SK-N-MC (cell line): ENCODE measurements at regions not wholly inside any gene's neighbourhood (a gene's known extent, or its start where the extent isn't known, plus 50 kb on each side); places are given as distances from the start of the nearest gene placed in this dataset.

ENCODE experiments used
- DNase-seq: peaks from one replicate; pipeline ENCODE4 v3.0.0-alpha.2; 2011; ENCODE audit warnings: low read depth, low spot score
- H3K27ac ChIP-seq: fragments of 200-600 bp; sonication (generic); 2 replicates; pipeline ENCODE4 v1.5.1; 2016; ENCODE audit warnings: mixed run types
- H3K36me3 ChIP-seq: fragments of 200-600 bp; sonication (generic); 2 replicates; pipeline ENCODE4 v1.6.1; 2017; ENCODE audit warnings: antibody characterized with exemption, low read length, mixed read lengths; ENCODE audit not compliant: insufficient read depth
- H3K4me3 ChIP-seq: fragments of 200-600 bp; sonication (generic); 2 replicates; pipeline ENCODE4 v1.5.1; 2016
- H3K9ac ChIP-seq: fragments of 200-600 bp; sonication (generic); 2 replicates; pipeline ENCODE4 v1.8.0; 2017; ENCODE audit warnings: mixed run types, mixed read lengths; ENCODE audit not compliant: insufficient read length
- H3K9me3 ChIP-seq: fragments of 200-600 bp; sonication (generic); 2 replicates; pipeline ENCODE4 v1.6.1; 2017; ENCODE audit warnings: low read depth, mild to moderate bottlenecking, antibody characterized with exemption, low read length, moderate library complexity, mixed read lengths
- EZH2 ChIP-seq: fragments of 200-600 bp; sonication (generic); IDR thresholded peaks from one replicate; pipeline ENCODE4 v1.6.1; 2017; ENCODE audit warnings: antibody characterized with exemption
- FOXP2 ChIP-seq: optimal IDR thresholded peaks from 2 replicates; pipeline ENCODE3; 2011; ENCODE audit warnings: mild to moderate bottlenecking, moderate library complexity; ENCODE audit not compliant: insufficient read depth; ENCODE audit errors: extremely low read length, control extremely low read depth
- POLR2AphosphoS5 ChIP-seq: IDR thresholded peaks from 2 replicates; pipeline ENCODE4 v1.6.1; 2012; ENCODE audit warnings: mild to moderate bottlenecking, low read depth, low read length, borderline replicate concordance

- DNase-seq = no peak
- Histone ChIP-seq H3K27ac (no peak overlapping the region), H3K9me3 (no peaks in the 10 kb centered on the region), H3K36me3 (no peaks in the 10 kb centered on the region), H3K9ac (no peak overlapping the region), H3K4me3 (no peak overlapping the region)
- TF ChIP-seq POLR2AphosphoS5 = no peak
- TF ChIP-seq EZH2 = no peak
- TF ChIP-seq FOXP2 = no peak
These were observed 317.9 kb downstream of the ZNF516 start for GRCh38 chr18:76177160-76177559.

- Histone ChIP-seq H3K4me3 (no peak overlapping the region), H3K36me3 (no peaks in the 10 kb centered on the region), H3K27ac (no peak overlapping the region), H3K9ac (no peak overlapping the region), H3K9me3 (no peaks in the 10 kb centered on the region)
- TF ChIP-seq FOXP2 (no peak), POLR2AphosphoS5 (no peak)
- DNase-seq = no peak
These were observed 320.6 kb downstream of the ZNF516 start for GRCh38 chr18:76174451-76174850.

- no peak overlapping the region for H3K4me3 ChIP-seq
- H3K36me3 ChIP-seq = no peaks in the 10 kb centered on the region
- no peak overlapping the region for H3K27ac ChIP-seq
- no peaks in the 10 kb centered on the region for H3K9me3 ChIP-seq
- DNase-seq = no peak
- H3K9ac ChIP-seq = no peak overlapping the region
- TF ChIP-seq EZH2 (no peak), FOXP2 (no peak), POLR2AphosphoS5 (no peak)
These were observed 325.3 kb downstream of the ZNF516 start for GRCh38 chr18:76169733-76170132.

GRCh38 chr18:76167845-76168621, 327.0 kb downstream of the ZNF516 start:
- Histone ChIP-seq H3K36me3 (no peaks in the 10 kb centered on the region), H3K9ac (no peak overlapping the region), H3K4me3 (no peak overlapping the region), H3K9me3 (no peaks in the 10 kb centered on the region), H3K27ac (no peak overlapping the region)
- no peak for TF ChIP-seq POLR2AphosphoS5
- no peak for TF ChIP-seq EZH2
- no peak for TF ChIP-seq FOXP2
- no peak for DNase-seq

GRCh38 chr18:76167410-76167809, 327.6 kb downstream of the ZNF516 start:
- Histone ChIP-seq H3K27ac (no peak overlapping the region), H3K36me3 (no peaks in the 10 kb centered on the region), H3K4me3 (no peak overlapping the region), H3K9me3 (no peaks in the 10 kb centered on the region), H3K9ac (no peak overlapping the region)
- no peak for DNase-seq
- TF ChIP-seq EZH2 = no peak
- no peak for TF ChIP-seq POLR2AphosphoS5
- TF ChIP-seq FOXP2 = no peak

- TF ChIP-seq FOXP2 = no peak
- no peak for TF ChIP-seq POLR2AphosphoS5
- no peak for TF ChIP-seq EZH2
- Histone ChIP-seq H3K9ac (no peak overlapping the region), H3K4me3 (no peak overlapping the region)
These were observed 332.2 kb downstream of the ZNF516 start for GRCh38 chr18:76162886-76163285.

GRCh38 chr18:76161983-76162382, 333.1 kb downstream of the ZNF516 start:
- DNase-seq = no peak
- H3K4me3 ChIP-seq = no peak overlapping the region
- TF ChIP-seq POLR2AphosphoS5 (no peak), FOXP2 (no peak), EZH2 (no peak)
- no peak overlapping the region for H3K9ac ChIP-seq
- H3K36me3 ChIP-seq = no peaks in the 10 kb centered on the region
- no peaks in the 10 kb centered on the region for H3K9me3 ChIP-seq
- H3K27ac ChIP-seq = no peak overlapping the region

More at GRCh38 chr18:76162886-76163285, 332.2 kb downstream of the ZNF516 start:
- Histone ChIP-seq H3K36me3 (no peaks in the 10 kb centered on the region), H3K27ac (no peak overlapping the region), H3K9me3 (no peaks in the 10 kb centered on the region)
- no peak for DNase-seq

GRCh38 chr18:76153691-76154090, 341.4 kb downstream of the ZNF516 start:
- H3K27ac ChIP-seq = no peak overlapping the region
- DNase-seq = no peak
- H3K9me3 ChIP-seq = no peaks in the 10 kb centered on the region
- H3K9ac ChIP-seq = no peak overlapping the region
- no peaks in the 10 kb centered on the region for H3K36me3 ChIP-seq
- TF ChIP-seq EZH2 = no peak
- no peak for TF ChIP-seq FOXP2
- TF ChIP-seq POLR2AphosphoS5 = no peak
- H3K4me3 ChIP-seq = no peak overlapping the region

- Histone ChIP-seq H3K4me3 (no peak overlapping the region), H3K36me3 (no peaks in the 10 kb centered on the region), H3K9ac (no peak overlapping the region), H3K27ac (no peak overlapping the region; the same call in 1 of the 2 replicates), H3K9me3 (no peaks in the 10 kb centered on the region)
- TF ChIP-seq POLR2AphosphoS5 = no peak
- no peak for TF ChIP-seq EZH2
- no peak for TF ChIP-seq FOXP2
- no peak for DNase-seq
These were observed 345.3 kb downstream of the ZNF516 start for GRCh38 chr18:76149734-76150133.
